WI38 (cell line): ENCODE measurements at regions not wholly inside any gene's neighbourhood (a gene's known extent, or its start where the extent isn't known, plus 50 kb on each side); places are given as distances from the start of the nearest gene placed in this dataset.

ENCODE experiments used
- H3K4me3 ChIP-seq: 2 replicates; pipeline ENCODE4 v1.5.1; 2011; ENCODE audit warnings: low read depth, mild to moderate bottlenecking, control low read depth, low read length
- CTCF ChIP-seq: IDR thresholded peaks from 2 replicates; pipeline ENCODE4 v1.5.1; 2012; ENCODE audit warnings: low read depth, mild to moderate bottlenecking, control low read depth, low read length

GRCh38 chr5:174479325-174479724 is 245.1 kb upstream of the MSX2 start:
- TF ChIP-seq CTCF: no peak
- no peak overlapping the region for H3K4me3 ChIP-seq

- H3K4me3 ChIP-seq: no peak overlapping the region
- TF ChIP-seq CTCF: no peak
Measured at GRCh38 chr5:174481737-174482136, 242.6 kb upstream of the MSX2 start.

- H3K4me3 ChIP-seq: no peak overlapping the region
- TF ChIP-seq CTCF: no peak
Measured at GRCh38 chr5:174482607-174483024, 241.8 kb upstream of the MSX2 start.

GRCh38 chr5:174483411-174483810 is 241.0 kb upstream of the MSX2 start:
- no peak overlapping the region for H3K4me3 ChIP-seq
- TF ChIP-seq CTCF: no peak

GRCh38 chr5:174489215-174489614 is 235.2 kb upstream of the MSX2 start:
- TF ChIP-seq CTCF: no peak
- H3K4me3 ChIP-seq: no peak overlapping the region

- no peak overlapping the region for H3K4me3 ChIP-seq
- TF ChIP-seq CTCF: no peak
Measured at GRCh38 chr5:174489920-174490597, 234.3 kb upstream of the MSX2 start.

GRCh38 chr5:174490728-174491127 is 233.7 kb upstream of the MSX2 start:
- H3K4me3 ChIP-seq: no peak overlapping the region
- no peak for TF ChIP-seq CTCF
